Mucosa of gallbladder (tissue), 1 donor: ENCODE measurements at regions not wholly inside any gene's neighbourhood (a gene's known extent, or its start where the extent isn't known, plus 50 kb on each side); places are given as distances from the start of the nearest gene placed in this dataset.
"Not testable (repeated sequence)": the region's sequence is repeated elsewhere in the genome, so short reads cannot be mapped to it uniquely, and the experiment has no call there.

ENCODE experiments used
- DNase-seq: peaks from one replicate; pipeline ENCODE4 v3.0.0-alpha.2; 2020; ENCODE audit warnings: low spot score
- donor health status: DM: no; HTN: no; CAD: no.

DNA sequence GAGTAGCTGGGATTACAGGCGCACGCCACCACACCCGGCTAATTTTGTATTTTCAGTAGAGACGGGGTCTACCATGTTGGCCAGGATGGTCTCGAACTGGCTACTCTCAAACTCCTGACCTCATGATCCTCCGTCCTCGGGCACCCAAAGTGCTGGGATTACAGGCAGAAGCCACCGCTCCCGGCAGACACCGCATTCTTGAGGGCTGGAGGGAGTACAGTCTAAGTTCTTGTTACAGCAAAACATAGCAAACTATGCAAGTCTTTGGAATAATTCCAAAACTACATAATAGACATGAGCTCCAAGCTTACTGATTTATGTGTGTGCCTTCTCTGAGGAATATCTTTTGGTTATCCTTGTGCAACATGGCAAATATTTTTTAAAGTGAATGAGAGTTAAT lies 299.1 kb upstream of the ZNF658 start:
- not testable (repeated sequence) for DNase-seq

DNA sequence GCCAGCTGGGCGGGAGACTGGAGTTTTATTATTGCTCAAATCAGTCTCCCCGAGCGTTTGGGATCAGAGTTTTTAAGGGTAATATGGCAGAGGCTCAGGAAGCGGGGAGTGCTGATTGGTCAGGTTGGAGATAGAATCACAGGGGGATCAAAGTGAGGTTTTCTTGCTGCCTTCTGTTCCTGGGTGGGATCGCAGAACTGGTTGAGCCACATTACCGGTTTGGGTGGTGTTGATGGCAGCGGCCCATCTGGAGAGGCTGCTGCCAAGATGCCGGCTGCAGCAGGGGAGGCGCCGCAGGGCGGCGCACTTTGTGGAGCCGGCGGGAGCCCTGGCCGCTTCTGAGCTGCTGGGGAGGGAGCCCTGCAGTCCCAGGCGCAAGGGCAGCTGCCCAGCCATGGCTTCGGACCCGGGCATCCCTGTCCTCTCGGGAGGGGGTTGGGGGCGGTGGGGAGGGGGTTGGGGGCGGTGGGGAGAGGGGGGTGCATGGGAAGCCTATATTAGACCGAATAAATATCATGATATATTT lies 268.9 kb upstream of the ZNF658 start:
- DNase-seq: not testable (repeated sequence)

DNA sequence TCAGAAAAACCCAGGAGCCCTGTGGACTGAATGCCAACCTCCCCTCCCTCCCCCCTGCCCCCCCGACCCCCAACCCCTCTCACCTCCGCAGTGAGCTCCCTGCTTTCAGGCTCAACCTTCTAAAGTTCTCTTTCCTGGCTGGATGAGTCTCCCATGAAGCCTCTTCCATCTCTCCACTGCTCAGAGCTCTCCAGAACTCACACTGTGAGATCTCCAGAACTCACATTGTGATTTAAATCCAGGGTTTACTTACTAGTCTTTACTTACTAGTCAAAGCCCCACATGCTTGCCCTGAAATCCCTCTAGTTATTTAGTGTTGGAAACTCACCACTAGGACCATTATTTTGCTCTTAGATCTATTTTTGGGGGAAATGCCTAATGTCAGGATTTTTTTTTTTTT lies 252.8 kb upstream of the ZNF658 start:
- DNase-seq: not testable (repeated sequence)

DNA sequence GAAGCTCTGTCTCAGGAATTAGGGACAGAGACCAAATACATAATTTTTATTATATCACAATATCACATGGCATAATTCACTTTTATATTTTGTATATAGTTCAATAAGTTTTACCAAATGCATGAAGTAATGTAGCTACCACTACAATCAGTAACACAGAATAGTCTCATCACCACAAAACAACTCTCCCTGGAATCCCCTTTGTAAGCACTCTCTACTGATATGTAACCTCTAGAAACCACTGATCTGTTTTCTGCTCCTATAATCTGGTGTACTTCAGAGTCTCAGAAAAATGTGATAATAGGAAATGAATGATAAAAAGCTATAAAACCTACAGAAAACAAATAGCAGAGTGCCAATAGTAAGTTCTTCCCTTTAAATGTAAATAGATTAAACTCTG lies 210.3 kb upstream of the ZNF658 start:
- DNase-seq: not testable (repeated sequence)

DNA sequence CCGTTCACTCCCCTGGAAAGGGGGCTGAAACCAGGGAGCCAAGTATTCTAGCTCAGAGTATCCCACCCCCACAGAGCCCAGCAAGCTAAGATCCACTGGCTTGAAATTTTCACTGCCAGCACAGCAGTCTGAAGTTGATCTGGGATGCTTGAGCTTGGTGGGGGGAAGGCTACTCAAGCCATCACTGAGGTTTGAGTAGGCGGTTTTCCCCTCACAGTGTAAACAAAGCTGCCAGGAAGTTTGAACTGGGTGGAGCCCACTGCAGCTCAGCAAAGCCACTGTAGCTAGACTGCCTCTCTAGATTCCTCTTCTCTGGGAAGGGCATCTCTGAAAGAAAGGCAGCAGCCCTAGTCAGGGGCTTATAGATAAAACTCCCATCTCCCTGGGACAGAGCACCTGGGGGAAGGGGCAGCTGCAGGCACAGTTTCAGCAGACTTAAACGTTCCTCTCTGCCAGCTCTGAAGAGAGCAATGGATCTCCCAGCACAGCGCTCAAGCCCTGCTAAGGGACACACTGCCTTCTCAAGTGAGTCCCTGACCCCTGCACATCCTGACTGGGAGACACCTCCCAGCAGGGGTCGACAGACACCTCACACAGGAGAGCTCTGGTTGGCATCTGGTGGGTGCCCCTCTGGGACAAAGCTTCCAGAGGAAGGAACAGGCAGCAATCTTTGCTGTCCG lies 204.8 kb upstream of the ZNF658 start:
- DNase-seq: not testable (repeated sequence)

DNA sequence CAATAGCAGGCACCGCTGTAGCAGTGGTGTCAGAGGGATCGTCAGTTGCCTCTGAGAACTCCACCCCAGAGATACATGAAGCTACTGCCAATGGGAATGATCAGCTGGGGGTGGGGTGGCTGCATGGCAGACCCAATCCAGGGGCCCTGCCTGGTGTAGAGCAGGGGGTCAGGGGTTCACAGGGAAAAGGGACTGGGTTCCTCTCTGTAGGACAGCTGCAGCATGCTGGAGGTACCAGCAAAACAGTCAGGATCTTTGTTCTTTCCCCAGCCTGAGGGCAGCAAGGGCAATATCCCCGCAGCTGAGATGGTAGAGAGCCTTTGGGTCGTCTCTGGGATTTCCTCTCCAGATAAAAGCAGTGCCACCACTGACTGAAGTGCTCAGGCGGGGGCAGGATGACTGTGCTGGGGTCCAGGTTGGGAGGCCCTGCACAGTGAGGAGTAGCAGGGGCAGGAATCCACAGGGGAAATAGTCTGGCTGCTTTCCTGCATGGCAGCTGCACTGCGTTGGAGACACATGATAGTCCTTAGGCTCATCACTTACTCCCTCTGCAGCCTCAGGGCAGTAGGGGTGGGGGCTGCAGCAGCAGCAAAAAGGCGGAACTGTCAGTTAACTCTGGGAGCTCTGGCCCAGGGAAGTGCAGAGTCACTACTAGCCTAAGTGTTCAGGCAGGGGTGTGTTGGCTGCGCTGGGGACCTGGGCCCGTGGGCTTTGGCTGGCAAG lies 203.0 kb upstream of the ZNF658 start:
- DNase-seq: not testable (repeated sequence)

DNA sequence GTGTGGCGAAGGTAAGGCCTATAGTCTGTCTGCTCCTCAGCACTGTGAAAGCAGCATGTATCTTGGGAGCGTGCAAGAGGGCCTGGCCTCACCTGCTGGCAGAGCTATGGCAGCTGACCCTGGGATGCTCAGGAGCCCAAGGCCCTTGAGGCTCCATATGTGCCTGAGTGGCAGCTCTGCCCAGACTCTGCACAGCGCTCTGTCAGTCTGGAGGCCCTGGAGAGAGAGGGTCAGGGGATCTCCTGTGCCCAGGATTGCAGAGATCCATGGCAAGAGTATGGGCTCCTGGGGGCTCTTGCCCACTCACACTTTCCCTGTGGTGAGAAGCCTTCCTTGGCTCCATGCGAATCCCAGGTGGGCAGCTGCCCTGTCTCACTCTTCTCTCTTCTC lies 202.5 kb upstream of the ZNF658 start:
- DNase-seq: not testable (repeated sequence)

DNA sequence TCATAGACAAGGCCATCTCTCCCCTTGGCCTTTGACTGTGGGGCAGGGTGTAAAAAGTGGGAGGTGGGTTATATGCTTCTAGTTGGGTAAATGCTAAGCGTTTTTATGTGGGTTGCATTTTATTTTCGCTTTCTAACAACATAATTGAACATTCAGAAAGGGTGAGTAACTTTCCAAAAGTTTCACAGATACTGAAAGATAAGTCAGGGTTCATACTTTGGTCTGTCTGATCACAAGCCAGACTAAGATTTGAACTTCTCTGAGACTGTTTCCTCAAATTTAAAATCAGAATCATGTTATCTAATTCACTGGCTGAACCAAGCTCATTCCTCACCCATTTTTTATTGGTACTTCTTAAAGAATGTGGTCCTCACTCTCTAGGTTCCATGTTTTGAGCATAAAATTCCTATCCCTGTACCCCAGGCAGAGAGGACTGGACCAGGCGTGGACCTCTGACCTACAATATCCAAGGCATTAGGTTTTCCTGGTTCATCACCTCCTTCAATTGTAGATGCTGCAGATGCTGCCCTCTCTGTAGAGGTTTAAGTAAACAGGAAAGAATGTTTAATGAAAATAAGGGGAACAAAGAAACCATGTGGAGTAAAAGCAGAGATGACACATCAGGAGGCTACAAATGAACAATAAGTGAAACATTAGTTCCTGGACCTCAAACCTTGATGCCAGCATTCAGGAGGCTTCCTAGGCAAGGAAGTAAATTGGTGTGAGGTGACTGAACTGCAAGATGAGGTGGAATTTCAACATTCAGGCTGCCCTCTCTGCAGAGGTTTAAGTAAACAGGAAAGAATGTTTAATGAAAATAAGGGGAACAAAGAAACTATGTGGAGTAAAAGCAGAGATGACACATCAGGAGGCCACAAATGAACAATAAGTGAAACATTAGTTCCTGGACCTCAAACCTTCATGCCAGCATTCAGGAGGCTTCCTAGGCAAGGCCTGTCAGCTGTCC lies 198.8 kb upstream of the ZNF658 start:
- not testable (repeated sequence) for DNase-seq

DNA sequence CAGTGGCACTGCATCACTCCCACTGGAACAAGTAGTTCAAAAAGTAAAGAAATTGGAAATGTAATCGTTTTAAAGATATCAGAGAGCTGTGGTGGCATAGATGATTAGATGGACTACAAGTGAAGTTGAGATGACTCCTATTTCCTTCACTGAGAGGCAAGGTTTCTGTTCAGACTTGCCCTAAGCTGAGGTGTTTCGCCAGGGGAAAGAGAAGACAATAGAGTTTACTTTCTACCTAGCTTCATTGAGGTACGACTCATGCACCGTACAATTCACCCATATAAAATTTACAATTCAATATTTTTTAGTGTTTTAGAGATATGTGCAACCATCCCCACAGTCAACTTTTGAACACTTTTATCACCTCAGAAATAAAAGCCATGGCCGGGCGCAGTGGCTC lies 189.0 kb upstream of the ZNF658 start:
- DNase-seq: not testable (repeated sequence)

DNA sequence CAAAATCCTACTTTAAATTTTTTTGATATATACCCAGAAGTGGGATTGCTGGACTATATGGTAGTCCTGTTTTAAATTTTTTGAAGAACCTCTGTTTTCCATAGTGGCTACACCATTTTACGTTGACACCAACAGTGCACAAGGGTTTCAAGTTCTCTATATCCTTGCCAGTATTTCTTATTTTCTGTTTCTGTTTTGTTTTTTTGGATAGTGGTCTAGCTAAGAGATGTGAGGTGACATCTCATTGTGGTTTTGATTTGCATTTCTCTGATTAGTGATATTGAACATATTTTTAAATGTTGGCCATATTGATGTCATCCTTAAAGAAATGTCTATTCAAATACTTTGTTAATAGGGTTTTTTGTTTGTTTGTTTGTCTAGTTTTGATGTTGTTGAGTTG lies 187.7 kb upstream of the ZNF658 start:
- DNase-seq: not testable (repeated sequence)

DNA sequence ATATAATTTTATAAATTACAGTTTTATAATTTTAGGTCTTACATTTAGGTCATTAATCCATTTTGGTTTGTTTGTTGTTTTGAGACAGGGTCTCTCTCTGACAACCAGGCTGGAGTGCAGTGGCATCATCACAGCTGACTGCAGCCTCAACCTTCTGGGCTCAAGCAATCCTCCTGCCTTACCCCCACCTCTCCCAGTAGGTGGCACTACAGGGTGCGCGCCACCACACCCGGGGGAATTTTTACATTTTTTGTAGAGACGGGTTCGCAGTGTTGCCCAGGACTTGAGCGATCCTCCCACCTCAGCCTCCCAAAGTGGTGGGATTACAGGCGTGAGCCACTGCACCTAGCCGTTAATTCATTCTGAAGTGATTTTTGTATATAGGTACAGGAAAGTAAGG lies 187.0 kb upstream of the ZNF658 start:
- DNase-seq: not testable (repeated sequence)

DNA sequence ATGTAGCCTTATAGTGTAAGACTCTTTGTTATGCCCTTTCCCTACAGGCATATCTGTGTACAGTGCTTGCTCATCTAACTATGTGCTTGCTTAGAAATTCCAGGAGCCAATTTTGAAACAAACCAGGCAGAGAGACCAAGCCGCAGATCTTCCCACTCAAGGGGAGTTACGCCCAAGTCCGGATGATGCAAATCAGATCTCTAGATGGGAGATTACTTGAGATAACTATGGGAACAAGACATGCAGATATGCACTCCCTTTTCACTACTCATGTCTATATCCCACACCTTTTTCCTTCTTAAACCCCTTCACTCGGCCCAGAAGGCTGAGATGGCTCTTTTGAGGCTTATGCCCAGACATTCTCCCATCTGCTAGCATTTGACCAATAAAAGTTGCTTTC lies 179.7 kb upstream of the ZNF658 start:
- not testable (repeated sequence) for DNase-seq

DNA sequence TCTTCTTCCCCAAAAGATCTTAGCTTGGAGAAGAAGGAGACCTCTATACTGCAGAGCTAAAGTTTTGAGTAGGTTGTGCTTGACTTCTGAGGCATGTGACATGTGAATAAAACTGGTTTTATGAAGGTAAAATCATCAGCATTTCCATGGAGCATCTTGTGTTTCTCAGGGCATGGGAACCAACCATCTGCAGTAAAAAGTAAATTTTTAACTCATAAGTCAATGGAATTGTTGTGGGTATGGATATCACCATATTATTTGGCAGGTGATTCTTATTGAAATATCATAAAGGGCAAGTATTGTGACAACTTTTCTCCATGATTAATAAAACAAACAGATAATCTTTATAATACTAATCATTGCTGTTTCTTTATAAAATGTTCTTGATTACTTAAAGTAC lies 173.0 kb upstream of the ZNF658 start:
- not testable (repeated sequence) for DNase-seq

DNA sequence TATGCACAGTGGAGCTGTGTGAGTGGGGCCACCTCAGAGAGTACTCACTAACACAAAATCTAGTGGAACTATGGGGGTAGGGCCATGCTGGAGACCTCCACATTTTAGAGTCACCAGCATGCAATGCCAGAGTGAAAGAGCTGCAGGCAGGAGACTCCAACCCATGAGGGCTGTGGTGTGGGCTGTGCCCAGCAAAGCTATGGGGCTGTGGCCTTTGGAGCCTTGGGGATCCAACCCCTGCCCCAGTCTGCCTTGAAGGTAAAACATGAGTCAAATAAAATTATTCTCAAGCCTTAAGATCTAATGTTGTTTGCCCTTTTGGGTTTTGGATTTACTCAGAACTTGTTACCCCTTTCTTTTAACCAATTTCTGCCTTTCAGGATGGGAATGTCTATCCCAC lies 163.8 kb upstream of the ZNF658 start:
- peak; percentile 9 for DNase-seq

DNA sequence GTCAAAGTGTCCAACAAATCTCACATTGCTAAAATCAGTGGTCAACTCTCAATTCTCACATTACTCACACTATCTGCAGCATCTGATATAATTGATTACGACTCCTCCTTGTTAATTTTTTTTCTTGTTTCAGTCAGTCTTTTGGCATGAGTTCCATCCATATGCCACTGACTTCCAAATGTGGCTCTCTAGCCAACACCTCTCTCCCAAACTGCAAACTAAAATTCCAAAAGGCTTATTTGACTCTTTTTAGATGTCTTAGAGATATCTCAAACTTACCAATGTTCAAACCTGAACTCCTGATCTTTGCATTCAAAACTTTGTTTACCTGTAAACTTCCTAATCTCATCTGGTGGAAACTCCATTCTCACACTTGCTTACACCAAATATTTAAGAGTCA lies 162.1 kb upstream of the ZNF658 start:
- not testable (repeated sequence) for DNase-seq

DNA sequence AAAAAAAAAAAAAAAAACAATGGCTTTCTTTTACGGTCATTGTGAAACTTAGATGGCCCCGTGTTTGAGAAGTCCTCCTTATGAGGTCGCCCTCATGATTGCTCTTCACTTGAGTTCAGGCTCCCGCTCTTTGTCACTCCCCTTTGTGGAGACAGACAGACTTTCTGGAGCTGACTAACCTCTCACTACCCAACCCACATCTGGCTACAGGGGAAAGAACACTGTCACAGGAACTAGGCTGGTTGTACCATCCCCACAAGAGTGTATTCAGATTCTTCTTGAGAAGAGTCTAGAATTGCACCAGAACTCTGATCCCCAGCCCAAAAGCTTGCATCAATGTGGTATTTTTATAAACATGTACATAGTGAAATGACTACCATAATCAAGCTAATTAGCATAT lies 160.4 kb upstream of the ZNF658 start:
- not testable (repeated sequence) for DNase-seq

DNA sequence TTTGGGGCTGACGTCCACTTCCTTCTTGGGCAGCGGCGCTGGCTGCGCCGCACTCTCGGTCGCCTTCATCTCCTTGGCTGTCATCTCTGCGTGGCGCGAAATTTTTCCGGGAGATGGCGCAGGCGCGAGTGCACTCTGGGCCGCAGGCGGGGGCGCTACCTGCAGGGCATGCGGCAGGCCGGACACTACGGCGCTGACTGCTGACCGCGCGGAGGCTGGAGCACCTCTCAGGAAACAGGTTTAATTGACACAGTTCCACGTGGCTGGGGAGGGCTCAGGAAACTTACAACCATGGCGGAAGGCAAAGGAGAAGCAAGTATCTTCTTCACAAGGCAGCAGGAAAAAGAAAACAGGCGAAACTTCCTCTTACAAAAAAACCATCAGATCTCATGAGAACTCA lies 154.7 kb upstream of the ZNF658 start:
- not testable (repeated sequence) for DNase-seq

DNA sequence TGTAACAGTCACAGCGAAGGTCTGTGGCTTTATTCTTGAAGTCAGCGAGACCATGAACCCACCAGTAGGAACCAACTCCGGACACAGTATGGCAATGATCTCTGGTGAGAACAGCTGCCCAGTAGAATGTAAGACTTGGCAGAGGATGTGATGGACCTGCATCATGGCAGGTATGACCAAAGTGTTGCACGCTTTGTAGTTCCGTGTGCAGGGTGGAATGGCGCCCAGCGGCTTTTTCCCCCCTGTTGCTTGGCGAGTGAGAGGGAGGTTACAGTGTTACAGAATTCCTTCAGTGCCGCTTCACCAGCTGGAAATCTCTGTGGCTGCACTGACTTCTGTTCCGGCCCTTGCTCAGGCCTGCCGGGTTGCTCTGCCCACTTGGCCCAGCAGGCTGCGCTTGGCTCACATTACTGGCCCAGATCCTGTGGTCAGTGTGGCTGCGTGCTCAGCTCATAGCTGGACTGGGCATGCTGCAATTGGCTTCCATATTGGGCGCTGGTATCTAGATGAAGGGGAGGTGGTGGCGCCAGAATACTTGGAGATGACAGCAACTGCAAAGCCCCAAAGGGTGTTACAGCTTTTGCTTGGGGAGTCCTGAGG lies 148.1 kb upstream of the ZNF658 start:
- DNase-seq: not testable (repeated sequence)

DNA sequence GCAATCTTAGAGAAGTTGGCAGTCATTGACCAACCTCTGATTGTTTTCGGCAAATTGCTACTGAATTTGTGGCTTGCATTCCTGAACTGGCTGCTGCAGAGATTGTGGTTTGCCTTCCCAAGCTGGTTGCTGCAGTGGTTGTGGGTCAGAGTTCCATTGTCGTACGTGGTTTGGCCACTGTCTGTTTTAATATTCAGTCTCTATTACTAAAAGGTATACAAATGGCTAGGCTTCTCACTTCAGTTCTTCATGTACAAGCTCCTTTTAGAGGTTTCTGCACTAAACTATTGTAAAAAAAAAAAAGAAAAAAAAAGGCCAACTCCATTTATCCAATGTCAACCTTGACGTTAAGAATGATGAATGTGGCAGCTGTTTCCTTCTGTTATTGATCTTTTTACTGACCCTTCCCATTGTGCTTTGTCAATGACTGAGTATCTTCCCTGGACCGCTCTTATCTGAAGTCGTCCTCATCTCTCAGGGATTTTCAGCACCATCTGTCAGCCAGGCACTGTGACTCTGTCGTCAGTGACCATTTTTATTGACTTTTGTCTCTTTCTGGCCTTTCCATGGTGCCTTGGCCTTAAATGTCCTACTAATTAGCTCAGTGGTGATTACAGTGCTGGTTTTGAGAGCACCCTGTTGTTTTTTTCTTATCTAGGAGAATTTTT lies 140.6 kb upstream of the ZNF658 start:
- not testable (repeated sequence) for DNase-seq

DNA sequence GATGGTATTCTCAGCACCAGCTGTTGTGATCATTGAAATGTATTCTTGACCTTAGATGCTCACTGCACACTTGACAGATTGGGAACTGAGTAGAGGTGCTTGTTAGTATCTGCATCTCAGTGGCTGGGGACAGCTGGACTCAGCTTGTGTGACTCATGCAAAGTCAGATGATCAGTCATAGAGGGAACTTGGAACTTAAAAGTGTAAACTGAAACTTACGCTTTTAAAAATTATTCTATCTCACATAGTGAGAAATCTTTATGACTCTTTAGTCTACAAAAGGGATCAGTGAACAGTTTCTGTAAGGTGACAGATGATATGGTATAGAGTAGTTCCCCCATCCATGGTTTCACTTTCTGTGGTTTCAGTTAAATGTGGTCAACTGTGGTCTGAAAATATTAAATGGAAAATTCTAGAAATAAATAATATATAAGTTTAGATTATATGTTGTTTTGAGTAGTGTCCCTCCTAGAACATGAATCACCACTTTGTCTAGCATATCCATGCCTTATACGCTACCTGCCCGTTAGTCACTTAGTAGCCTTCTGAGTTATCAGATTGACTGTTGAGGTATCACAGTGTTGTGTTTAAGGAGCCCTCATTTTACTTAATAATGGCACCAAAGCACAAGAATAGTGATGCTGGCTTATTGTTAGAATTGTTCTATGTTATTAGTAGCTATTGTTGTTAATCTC lies 135.6 kb upstream of the ZNF658 start:
- DNase-seq: not testable (repeated sequence)
